ENCODE measurements at regions not wholly inside any gene's neighbourhood (a gene's known extent, or its start where the extent isn't known, plus 50 kb on each side); places are given as distances from the start of the nearest gene placed in this dataset.

- no peaks in the 10 kb centered on the region for H3K4me1 ChIP-seq
- no peak overlapping the region for H3K27ac Mint-ChIP-seq (ENCODE audit: unreplicated experiment)
- no peaks in the 10 kb centered on the region for H3K36me3 Mint-ChIP-seq (ENCODE audit: insufficient read depth, unreplicated experiment)
- intact Hi-C loops (cut with micrococcal nuclease; ENCODE audit: unreplicated experiment): no loop called here
- H3K9me3 ChIP-seq: no peaks in the 10 kb centered on the region
- no peak overlapping the region for H3K4me3 ChIP-seq (ENCODE audit: low read depth, low read length)
- no TSS peak for BruUV-seq (replicated peaks)
- H3K4me1 Mint-ChIP-seq (ENCODE audit: low read depth, unreplicated experiment): no peaks in the 10 kb centered on the region
- no peak for TF ChIP-seq CTCF (IDR thresholded peaks at IDR 0.05; ENCODE audit: insufficient read depth in 1 of 2, low read depth in 1 of 2, low read length in 1 of 2, severe bottlenecking in 1 of 2, unreplicated experiment in 1 of 2)
- DNase-seq: no peak
- no peaks in the 10 kb centered on the region for H3K9me3 Mint-ChIP-seq (ENCODE audit: unreplicated experiment)
- peaks cover 26% of the 10 kb centered on the region for H3K27me3 Mint-ChIP-seq (ENCODE audit: insufficient read depth, unreplicated experiment)
- ChIA-PET CTCF (no interaction called here), POLR2A (no interaction called here)
- no peaks in the 10 kb centered on the region for H3K36me3 ChIP-seq (ENCODE audit: control insufficient read depth, insufficient read depth, low read length)
- H3K27me3 ChIP-seq (replicated peaks; ENCODE audit: control insufficient read depth, insufficient read depth, low read length): no peaks in the 10 kb centered on the region
- no peak overlapping the region for H3K4me3 Mint-ChIP-seq (ENCODE audit: unreplicated experiment)
Observed at GRCh38 chr7:96792115-96792514, 82.5 kb upstream of the SEM1 start.

GRCh38 chr7:96794063-96794462 lies 84.4 kb upstream of the SEM1 start:
- no TSS peak for BruUV-seq (replicated peaks)
- Histone ChIP-seq H3K4me3 (ENCODE audit: low read depth, low read length) (no peak overlapping the region), H3K9me3 (no peaks in the 10 kb centered on the region), H3K4me1 (no peaks in the 10 kb centered on the region), H3K27me3 (replicated peaks; ENCODE audit: control insufficient read depth, insufficient read depth, low read length) (no peaks in the 10 kb centered on the region), H3K36me3 (ENCODE audit: control insufficient read depth, insufficient read depth, low read length) (no peaks in the 10 kb centered on the region)
- Mint-ChIP-seq H3K27ac (ENCODE audit: unreplicated experiment) (no peak overlapping the region), H3K27me3 (ENCODE audit: insufficient read depth, unreplicated experiment) (peaks cover 31% of the 10 kb centered on the region), H3K9me3 (ENCODE audit: unreplicated experiment) (no peaks in the 10 kb centered on the region), H3K4me1 (ENCODE audit: low read depth, unreplicated experiment) (no peaks in the 10 kb centered on the region), H3K4me3 (ENCODE audit: unreplicated experiment) (no peak overlapping the region), H3K36me3 (ENCODE audit: insufficient read depth, unreplicated experiment) (no peaks in the 10 kb centered on the region)
- intact Hi-C loops (cut with micrococcal nuclease; ENCODE audit: unreplicated experiment): no loop called here
- DNase-seq: no peak
- ChIA-PET POLR2A (no interaction called here), CTCF (no interaction called here)
- TF ChIP-seq CTCF (IDR thresholded peaks at IDR 0.05; ENCODE audit: insufficient read depth in 1 of 2, low read depth in 1 of 2, low read length in 1 of 2, severe bottlenecking in 1 of 2, unreplicated experiment in 1 of 2): no peak

GRCh38 chr7:96800122-96800521 lies 90.5 kb upstream of the SEM1 start:
- no peaks in the 10 kb centered on the region for H3K9me3 Mint-ChIP-seq (ENCODE audit: unreplicated experiment)
- no peaks in the 10 kb centered on the region for H3K4me1 Mint-ChIP-seq (ENCODE audit: low read depth, unreplicated experiment)
- no peak overlapping the region for H3K27ac Mint-ChIP-seq (ENCODE audit: unreplicated experiment)
- H3K4me1 ChIP-seq: no peaks in the 10 kb centered on the region
- H3K36me3 Mint-ChIP-seq (ENCODE audit: insufficient read depth, unreplicated experiment): no peaks in the 10 kb centered on the region
- intact Hi-C loops (cut with micrococcal nuclease; ENCODE audit: unreplicated experiment): no loop called here
- H3K27me3 Mint-ChIP-seq (ENCODE audit: insufficient read depth, unreplicated experiment): peaks cover 16% of the 10 kb centered on the region
- H3K9me3 ChIP-seq: no peaks in the 10 kb centered on the region
- H3K27me3 ChIP-seq (replicated peaks; ENCODE audit: control insufficient read depth, insufficient read depth, low read length): no peaks in the 10 kb centered on the region
- no peaks in the 10 kb centered on the region for H3K36me3 ChIP-seq (ENCODE audit: control insufficient read depth, insufficient read depth, low read length)
- CTCF ChIA-PET: no interaction called here
- H3K4me3 ChIP-seq (ENCODE audit: low read depth, low read length): no peak overlapping the region
- H3K4me3 Mint-ChIP-seq (ENCODE audit: unreplicated experiment): no peak overlapping the region
- no TSS peak for BruUV-seq (replicated peaks)
- TF ChIP-seq CTCF (IDR thresholded peaks at IDR 0.05; ENCODE audit: insufficient read depth in 1 of 2, low read depth in 1 of 2, low read length in 1 of 2, severe bottlenecking in 1 of 2, unreplicated experiment in 1 of 2): no peak
- DNase-seq: no peak
- POLR2A ChIA-PET: no interaction called here
